ENCODE measurements at regions not wholly inside any gene's neighbourhood (a gene's known extent, or its start where the extent isn't known, plus 50 kb on each side); places are given as distances from the start of the nearest gene placed in this dataset.

GRCh38 chr5:125564317-125564975, 818.0 kb upstream of the ZNF608 start:
- Histone ChIP-seq H3K4me1 (ENCODE audit: control insufficient read depth in 4 of 4, insufficient read depth in 4 of 4, low read length in 3 of 4) (no peaks in the 10 kb centered on the region), H3K27ac (ENCODE audit: low read depth in 1 of 2, low read length in 2 of 2) (no peak overlapping the region), H3K4me3 (ENCODE audit: low read depth in 1 of 3, low read length in 3 of 3) (no peak overlapping the region), H3K36me3 (ENCODE audit: control insufficient read depth in 4 of 4, insufficient read depth in 3 of 4, low read depth in 1 of 4, low read length in 3 of 4) (no peaks in the 10 kb centered on the region), H3K27me3 (ENCODE audit: control insufficient read depth in 4 of 4, insufficient read depth in 4 of 4, low read length in 3 of 4) (no peaks in the 10 kb centered on the region), H3K9me3 (ENCODE audit: control insufficient read depth in 4 of 4, low read length in 3 of 4) (peaks cover 0 to 4% (median 0%) of the 10 kb centered on the region in 4 donors), H3K9ac (ENCODE audit: low read depth in 1 of 2, low read length in 2 of 2) (no peak overlapping the region)
- TF ChIP-seq MAX (IDR thresholded peaks at IDR 0.05) = no peak
- no peak for TF ChIP-seq EGR1 (IDR thresholded peaks at IDR 0.05; ENCODE audit: low read depth in 2 of 2)
- no peak for TF ChIP-seq TAF1 (conservative IDR thresholded peaks at IDR 0.05)
- TF ChIP-seq YY1 (IDR thresholded peaks at IDR 0.05) = no peak
- TF ChIP-seq HNF4G (IDR thresholded peaks at IDR 0.05) = no peak
- TF ChIP-seq RXRA (IDR thresholded peaks at IDR 0.05) = no peak
- TF ChIP-seq, protein P1, sequence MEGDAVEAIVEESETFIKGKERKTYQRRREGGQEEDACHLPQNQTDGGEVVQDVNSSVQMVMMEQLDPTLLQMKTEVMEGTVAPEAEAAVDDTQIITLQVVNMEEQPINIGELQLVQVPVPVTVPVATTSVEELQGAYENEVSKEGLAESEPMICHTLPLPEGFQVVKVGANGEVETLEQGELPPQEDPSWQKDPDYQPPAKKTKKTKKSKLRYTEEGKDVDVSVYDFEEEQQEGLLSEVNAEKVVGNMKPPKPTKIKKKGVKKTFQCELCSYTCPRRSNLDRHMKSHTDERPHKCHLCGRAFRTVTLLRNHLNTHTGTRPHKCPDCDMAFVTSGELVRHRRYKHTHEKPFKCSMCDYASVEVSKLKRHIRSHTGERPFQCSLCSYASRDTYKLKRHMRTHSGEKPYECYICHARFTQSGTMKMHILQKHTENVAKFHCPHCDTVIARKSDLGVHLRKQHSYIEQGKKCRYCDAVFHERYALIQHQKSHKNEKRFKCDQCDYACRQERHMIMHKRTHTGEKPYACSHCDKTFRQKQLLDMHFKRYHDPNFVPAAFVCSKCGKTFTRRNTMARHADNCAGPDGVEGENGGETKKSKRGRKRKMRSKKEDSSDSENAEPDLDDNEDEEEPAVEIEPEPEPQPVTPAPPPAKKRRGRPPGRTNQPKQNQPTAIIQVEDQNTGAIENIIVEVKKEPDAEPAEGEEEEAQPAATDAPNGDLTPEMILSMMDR (IDR thresholded peaks at IDR 0.05; ENCODE audit: low read depth, low read length, missing input control) = no peak
- TF ChIP-seq FOXA2 (IDR thresholded peaks at IDR 0.05) = no peak
- no peak for TF ChIP-seq ZBTB33 (IDR thresholded peaks at IDR 0.05)
- TF ChIP-seq REST (IDR thresholded peaks at IDR 0.05) = no peak
- TF ChIP-seq NR2F2 (IDR thresholded peaks at IDR 0.05) = no peak
- no peak for TF ChIP-seq JUND (IDR thresholded peaks at IDR 0.05)
- no peak for TF ChIP-seq SP1 (IDR thresholded peaks at IDR 0.05)
- no peak for TF ChIP-seq FOXA1 (IDR thresholded peaks at IDR 0.05)
- no peak for TF ChIP-seq ATF3 (IDR thresholded peaks at IDR 0.05)
- no peak for TF ChIP-seq RAD21 (IDR thresholded peaks at IDR 0.05)
- TF ChIP-seq GABPA (IDR thresholded peaks at IDR 0.05 in 1 of 2, conservative IDR thresholded peaks at IDR 0.05 in 1 of 2) = no peak
- TF ChIP-seq HNF4A (conservative IDR thresholded peaks at IDR 0.05) = no peak
- WGBS = 94% methylated on average over 5 of the region's 5 CpGs
- DNase-seq (ENCODE audit: low spot score) = no peak

Data from liver (tissue), 8 donors.